GM21515 (cell line): ENCODE measurements at regions not wholly inside any gene's neighbourhood (a gene's known extent, or its start where the extent isn't known, plus 50 kb on each side); places are given as distances from the start of the nearest gene placed in this dataset.

ENCODE experiments used
- ATAC-seq: cut with Tn5 transposase; IDR thresholded peaks from one replicate; pipeline ENCODE4 v1.9.1; 2021; ENCODE audit not compliant: unreplicated experiment

DNA sequence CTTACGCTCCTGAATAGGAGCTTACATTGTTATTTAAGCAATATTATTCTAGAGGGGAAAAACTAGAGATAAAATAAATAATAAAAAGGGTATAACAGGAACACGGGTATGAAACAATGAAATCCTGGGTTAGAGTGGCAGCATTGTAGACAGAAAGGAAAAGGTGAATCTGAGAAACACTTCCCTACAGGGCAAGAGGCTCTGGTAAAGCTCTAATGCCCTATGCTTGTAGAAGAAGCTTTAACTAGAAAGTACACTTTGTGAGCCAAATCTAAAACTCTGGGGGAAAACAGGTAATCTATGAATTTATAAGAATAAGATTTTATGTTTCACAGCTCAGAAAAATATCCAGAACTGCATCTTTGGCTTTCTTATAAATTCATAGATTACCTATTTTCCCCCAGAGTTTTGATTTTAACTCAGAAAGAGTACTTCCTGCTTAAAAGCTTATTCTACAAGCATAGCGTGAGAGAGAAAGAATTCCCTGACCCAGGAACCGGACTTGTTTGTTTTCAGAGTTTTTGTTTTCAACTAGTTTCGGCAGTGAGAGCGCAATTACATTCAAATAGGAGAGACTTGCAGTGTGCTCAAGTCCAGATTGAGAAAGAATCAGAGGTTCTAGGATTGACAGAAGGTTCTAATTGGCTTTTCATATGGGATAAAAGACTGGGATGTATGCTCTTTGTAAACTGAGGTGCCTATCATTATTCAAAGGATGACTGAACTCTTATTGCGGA is 651.0 kb upstream of the RORB start:
- ATAC-seq = no peak

DNA sequence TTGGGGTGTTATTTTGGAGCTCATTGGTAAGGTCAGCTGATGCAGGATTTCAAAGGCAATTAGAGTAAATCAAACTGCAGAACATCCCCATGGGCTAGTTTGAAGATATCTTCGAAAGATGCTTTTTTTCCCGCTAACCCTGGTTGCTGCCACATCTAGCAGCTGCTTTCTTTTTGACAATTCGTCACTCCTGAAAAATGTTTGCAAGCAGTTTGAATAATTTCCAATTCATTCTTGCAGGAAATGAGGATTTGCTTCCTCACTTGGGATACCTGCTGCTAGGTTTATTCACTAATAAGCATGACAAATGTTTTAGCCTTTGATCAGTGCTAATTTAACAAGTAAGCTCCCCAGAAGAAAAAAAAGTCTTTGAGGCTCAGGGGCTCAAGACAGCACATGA is 649.6 kb upstream of the RORB start:
- ATAC-seq = no peak

DNA sequence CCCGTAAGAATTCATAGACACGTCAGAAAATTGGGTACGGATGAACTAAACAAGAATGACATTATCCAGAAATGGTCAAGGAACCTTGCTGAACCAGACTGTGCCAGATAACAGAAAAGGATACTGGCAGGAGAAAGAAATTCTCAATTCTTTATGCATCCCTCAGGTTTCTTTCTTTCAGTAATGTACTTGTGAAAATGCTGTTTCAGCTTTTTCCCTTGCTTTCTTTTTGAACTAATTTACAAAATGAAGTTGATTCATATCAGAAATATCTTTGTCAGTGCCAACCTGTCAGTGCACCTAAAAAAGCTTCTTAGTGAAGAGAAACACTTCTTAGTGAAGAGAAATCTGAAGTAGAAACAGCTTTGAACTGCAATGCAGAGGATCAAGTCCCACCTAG is 643.6 kb upstream of the RORB start:
- no peak for ATAC-seq

DNA sequence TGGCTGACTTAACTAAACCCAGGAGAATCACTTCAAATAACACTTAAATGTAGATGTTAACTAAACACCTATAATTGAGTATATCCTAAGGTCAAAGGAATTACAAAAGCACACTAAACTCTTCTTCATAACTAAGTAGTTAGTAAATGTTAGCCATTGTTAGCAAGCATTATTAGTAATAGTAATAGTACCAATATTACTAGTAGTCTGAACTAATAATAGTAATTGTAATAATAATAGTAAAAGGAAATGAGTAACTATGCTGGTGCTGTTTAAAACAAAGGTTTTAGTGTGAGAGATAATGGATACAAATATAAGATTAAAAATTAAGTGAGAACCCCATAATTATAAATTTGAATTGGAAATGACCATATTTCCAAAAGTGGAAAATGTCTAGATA is 641.9 kb upstream of the RORB start:
- ATAC-seq = no peak

DNA sequence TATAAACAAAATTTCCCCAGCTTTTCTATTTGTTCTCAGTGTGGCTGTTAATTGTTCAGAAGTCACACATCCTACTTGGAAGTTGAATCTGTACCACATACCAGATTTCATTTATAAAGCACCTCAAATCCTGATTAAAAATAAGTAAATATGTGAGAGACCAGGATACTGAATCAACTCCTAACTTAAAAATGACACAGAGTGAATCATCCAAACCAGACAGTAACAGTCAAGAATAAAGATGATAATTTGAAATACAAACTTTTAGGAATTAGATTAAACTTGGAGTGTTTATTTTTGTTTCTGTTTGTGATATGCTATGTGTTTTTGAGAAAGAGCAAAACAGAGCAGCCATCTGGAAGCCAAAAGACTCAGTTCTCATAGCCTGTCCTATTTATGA is 633.2 kb upstream of the RORB start:
- ATAC-seq = no peak

DNA sequence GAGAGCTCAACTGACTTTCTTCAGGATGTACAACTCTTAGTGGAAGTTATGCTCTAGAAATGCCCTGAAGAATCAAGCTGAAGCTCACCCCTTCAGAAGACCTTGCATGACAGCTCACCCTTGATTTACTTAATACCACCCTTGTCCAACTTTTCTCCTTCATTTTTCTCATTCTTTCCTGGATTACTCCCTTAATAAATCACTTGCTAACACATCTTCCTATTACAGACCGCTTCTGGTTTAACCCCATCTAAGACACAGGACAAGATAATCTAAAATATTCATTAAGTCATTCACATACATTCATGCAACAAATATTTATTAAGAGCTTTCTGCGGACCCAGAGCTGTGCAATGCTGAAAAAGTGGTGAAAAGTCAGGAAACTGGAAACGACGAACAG is 630.7 kb upstream of the RORB start:
- no peak for ATAC-seq

DNA sequence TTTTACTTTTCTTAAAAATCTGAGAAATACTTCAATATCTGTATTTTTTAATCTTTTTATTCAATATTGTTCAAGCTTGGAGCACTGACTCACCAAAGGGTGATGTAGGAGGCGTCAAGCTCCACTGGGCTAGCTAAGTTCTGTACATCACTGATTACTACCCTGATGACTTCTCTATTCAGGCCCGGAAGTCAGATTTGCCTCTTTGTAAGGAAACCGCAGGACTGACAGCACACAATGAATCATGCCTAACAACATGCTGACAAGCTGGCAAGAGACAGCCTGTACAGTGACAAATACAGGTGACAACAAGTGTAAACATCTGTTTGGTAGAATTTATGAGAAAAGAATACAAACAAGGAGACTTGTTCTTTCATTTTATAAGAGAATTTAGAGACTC is 627.9 kb upstream of the RORB start:
- ATAC-seq = peak; percentile 99

DNA sequence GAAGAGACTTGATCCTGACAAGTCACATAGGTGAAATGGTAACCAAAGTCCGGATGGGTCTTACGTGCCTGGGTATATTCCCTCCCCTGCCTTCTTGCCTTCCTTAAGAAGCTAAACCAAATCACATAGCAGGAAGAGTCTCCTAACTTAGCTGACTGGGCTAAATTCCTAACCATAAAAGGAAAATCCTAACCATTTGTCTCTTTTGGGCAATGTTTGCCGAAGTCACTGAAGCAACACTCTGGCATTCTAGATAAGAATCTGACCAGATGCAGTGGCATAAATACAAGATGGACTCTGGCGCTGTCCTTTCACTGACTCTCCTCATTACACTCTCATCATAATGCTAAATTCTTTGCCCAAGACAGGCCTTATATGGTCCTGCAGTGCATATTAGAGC is 625.5 kb upstream of the RORB start:
- no peak for ATAC-seq

DNA sequence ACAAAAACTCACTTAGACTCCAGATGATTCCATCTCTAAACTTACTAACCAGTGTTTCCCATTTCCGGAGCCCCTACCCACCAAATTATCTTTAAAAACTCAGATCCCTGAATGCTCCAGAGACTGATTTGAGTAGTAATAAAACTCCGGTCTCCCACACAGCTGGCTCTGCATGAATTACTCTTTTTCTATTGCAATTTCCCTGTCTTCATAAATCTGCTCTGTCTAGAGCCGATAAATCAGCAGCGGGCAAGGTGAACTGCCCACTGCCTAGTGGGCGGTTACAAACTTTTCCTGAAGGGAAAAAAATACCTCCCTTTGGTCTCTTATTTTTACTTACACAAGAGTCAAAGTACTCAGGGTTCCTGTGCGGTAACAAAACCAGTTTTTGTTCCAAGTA is 624.4 kb upstream of the RORB start:
- ATAC-seq = no peak

DNA sequence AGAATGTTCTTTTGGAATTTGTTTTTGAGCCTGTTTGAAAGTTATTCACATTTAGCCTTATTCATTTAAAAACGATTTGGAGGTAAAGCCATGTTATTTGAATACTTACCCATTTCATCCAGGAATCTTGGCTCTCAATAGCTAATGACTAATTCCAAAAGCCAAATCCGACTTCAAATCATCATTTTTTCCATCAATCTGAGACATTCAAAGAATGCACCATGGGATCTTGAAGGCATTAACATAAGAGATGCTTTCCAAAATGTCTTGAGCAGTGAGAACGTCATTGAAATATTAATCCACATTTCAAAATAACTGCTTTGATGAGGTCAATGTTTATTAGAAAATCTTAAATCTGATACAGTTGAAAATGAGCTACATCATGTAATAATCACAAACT is 617.0 kb upstream of the RORB start:
- ATAC-seq = no peak

DNA sequence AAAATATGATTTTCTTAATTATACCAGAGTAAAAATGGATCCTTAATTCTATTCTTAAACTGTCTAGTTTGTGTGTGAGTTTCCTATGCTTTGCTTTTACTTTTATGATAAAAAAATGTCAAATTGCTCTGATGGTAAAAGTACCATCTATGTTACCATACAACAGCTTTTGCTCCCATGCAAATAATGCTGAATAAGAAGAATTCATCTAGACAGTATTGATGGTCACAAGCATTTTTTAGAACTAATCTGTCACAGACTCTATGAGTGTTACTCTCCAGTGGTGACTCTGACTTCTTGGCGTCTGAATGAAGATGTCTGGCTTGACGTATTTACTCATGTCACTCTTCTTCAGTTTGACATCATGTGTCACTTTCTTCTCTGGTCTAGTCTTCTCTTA is 608.1 kb upstream of the RORB start:
- ATAC-seq = no peak

DNA sequence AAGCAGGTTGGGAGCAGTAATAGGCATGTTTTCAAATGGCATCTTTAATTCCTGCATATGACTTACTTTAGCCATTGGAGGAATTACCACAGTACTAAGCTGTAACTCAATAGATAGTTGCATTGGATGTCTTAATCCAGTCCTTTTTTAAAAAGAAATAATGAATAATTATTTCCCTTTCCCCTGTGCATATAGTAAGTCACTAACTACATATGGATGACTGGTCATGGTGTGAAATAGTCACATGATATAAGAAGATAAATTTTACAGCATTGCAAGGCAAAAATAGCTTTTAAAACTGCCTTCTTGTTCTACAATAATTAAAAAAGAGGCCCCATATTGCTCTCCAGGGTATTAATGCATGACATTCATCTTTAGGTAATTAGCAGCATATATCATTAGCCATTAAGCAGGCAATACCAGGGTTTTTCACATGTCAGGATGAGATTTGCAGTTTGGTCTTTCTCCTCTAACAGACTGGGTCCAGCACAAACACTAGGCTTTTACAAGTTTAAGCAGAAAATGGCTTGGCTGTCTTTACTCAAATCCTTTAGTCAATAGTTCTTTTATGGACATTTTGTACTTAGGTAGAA is 606.4 kb upstream of the RORB start:
- ATAC-seq = no peak

DNA sequence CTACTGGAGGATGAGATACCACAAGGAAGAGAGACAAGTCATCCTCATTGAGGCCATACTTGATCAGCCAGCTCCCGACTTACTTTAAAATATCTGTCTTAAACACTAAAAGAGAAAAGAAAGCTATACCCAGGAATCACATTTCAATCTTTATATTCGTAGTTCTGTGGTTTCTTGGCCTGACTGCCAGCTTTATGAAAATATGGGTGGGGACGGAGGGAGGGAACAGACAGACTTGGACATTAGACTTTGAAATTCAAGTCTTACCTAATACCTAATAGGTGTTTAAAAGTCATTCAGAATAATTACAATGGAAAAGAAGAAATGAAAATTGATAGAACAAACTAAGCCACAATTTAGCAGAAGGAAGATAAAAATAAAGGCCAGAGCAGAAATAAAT is 604.8 kb upstream of the RORB start:
- no peak for ATAC-seq

DNA sequence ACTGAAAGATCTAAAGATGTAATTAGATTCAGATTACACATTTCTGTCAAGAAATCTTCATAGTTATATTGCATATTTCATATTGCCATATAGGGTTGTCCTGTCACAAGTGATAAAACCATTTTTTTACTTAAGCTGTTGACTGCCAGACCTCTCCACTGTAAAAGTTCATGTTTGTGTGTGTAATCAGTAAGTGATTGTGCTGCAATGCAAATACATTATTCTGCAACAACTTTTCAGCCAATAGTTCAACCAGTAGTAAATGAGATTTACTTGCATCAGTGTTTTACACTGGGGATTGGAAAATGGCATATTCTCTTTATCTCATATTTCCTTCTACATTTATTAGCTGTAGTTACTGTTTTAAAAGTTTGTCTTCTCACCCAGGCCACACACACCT is 603.9 kb upstream of the RORB start:
- no peak for ATAC-seq

DNA sequence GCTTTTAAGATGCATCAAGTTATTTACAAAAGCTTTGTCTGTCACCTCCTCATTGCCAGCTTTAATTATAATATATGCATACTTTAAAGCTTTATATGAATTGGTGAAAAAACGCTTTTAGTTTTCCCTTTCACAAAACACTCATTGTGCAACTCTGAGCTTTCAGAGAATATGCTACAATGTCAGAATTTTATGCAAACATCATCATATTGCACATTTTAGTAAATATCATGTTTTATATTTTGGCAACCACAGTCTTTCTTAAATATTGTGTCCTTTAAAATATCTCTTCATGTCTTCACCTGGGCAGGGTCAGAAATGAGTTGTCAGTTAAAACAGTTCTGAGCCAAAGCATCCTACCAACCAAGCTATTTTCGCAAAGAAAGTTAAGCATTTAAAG is 601.1 kb upstream of the RORB start:
- ATAC-seq = no peak

DNA sequence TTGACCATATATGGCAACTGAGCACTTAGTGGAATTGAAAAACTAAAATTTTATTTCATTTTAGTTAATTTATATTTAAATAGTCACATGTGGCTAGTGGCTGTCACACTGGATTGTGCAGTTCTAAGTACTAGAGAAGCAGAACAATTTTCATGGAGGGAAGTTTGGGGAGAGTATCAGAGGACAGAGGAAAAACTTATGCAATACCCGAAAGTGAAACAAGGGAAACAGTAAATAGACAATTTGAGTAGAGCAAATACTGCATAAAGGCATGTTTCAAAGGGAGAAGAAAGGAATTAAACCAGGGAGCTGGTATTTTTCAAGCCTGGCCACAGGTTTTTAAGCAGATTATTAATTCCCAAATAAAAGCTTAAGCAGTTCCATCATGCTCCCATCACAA is 590.5 kb upstream of the RORB start:
- no peak for ATAC-seq

DNA sequence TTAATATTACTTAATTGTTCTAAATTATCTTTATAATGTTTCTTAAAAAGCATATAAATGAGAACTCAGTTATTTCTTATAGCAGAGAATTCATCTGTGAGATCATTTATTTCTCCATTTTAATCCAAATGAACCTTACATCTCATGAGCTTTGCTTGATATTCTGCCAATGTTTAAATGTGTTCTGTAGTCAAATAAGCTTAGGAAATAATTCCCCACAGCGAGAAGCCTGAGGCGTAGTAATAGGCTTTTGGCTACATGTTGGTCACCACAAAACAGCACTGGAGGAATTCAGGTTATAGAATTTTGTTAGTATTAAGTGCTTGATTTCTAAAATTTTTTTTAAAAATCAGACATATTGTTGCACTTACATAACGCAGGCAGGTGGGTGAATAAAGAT is 585.3 kb upstream of the RORB start:
- no peak for ATAC-seq

DNA sequence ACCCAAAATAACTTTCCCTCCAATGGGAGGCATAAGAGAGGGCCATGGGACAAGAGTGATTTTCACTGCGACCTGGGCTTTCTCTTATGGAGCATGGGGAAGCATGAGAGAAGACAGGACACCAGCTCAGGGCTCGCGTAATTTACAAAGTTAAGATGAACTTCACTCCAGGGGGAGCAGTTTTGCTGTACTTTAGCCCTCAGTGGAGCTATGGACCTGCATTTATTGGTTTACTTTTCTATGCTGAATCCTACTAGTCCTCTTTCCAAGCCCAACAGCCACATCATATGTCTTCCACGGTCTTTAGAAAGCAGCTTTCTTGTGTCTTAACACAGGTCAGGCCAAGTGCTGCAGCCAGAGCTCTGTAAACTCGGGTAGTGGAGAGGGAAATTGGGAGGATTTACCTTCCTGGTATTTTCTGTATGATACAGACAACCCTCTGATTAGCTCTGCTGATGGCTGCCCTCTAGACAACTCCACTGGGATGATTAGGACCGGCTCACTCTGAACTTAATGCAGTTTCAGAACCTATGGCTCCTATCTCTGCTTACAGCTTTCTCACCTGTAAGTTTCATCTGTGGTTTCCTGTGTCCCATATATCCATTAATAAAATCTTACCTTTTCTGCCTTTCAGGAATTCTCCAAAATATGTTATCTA is 581.0 kb upstream of the RORB start:
- no peak for ATAC-seq

DNA sequence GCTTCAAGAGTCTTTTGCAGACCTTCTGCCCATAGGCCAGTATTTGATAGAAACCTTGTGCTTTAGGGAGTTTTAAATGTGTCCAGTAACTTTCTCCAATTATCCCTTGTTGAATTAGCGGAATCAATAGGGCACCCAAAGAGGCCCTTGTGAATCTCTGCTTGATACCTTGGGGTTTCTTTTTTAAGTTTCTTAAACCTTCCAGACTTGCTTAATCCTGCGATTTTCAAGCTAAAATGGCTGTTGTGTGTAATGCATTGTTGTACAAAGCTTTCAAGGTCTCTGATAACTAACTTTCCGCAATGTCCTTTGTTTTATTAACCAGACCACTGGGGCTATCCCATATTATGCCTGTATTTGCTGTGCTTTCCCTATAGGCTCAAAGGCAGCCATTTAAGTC is 577.4 kb upstream of the RORB start:
- ATAC-seq = no peak

DNA sequence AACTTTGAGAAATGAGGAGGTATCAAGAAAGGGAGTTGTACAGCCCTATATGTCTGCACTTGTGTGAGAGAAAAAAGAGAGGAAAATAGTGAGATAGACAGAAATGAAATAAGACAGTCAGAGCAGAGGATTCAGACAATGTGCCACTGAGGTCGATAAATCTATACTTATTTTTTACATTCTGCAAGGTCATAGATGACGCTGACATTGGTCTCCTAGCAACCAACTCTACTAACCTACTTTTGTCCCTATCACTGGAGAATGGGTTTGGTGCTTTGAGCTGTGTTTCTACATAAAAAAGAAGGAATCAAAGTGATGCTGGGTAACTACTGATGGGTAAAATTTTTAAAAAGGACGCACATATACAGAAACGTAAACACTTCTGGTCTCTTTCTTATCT is 573.3 kb upstream of the RORB start:
- ATAC-seq = no peak

DNA sequence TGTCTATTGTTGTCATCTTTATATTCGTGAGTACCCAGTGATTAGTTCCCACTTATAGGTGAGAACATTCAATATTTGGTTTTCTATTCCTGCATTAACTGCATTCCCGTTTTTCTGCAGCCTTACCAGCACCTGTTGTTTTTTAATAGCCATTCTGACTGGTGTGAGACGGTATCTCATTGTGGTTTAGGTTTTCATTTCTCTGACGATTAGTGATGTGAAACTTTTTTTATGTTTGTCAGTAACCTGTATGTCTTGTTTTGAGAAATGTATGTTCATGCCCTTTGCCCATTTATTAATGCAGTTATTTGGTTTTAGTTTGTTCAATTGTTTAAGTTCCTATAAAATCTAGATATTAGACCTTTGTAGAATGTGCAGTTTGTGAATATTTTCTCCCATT is 546.0 kb upstream of the RORB start:
- ATAC-seq = no peak

DNA sequence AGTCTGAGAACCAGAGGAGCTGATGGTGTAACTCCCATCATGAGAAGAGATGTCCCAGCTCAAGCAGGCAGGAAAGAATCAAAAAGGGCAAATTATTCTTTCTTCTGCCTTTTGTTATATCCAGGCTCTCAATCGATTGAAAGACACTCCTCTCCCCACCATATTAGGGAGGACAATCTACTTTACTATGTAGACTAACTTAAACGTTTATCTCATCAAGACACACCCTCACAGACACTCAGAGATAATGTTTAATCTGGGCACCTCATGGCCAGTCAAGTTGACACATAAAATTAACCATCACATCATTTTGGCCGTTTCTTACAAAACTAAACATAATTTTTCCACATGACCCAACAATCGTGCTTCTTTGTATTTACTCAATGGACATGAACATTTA is 534.3 kb upstream of the RORB start:
- ATAC-seq = no peak

DNA sequence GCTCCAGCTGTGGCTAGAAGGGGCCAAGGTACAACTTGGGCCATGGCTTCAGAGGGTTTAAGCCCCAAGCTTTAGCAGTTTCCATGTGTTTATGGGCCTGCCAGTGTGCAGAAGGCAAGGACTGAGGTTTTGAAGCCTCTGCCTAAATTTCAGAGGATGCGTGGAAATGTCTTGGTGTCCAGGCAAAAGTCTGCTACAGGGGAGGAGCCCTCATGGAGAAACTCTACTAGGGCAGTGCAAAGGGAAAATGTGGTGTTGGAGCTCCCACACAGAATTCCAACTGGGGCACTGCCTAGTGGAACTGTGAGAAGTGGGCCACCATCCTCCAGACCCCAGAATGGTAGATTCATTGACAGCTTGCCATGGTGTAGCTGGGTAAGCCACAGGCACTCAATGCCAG is 527.2 kb upstream of the RORB start:
- ATAC-seq = no peak
